ENCODE measurements at regions not wholly inside any gene's neighbourhood (a gene's known extent, or its start where the extent isn't known, plus 50 kb on each side); places are given as distances from the start of the nearest gene placed in this dataset.

- DNase-seq (ENCODE audit: low read depth in 2 of 2) = no peak
Measured at GRCh38 chr18:78330766-78331165, 648.9 kb upstream of the SALL3 start.

- DNase-seq (ENCODE audit: low read depth in 2 of 2) = no peak
Measured at GRCh38 chr18:78352910-78353309, 626.7 kb upstream of the SALL3 start.

GRCh38 chr18:78362198-78362597, 617.4 kb upstream of the SALL3 start:
- DNase-seq (ENCODE audit: low read depth in 2 of 2) = no peak

GRCh38 chr18:78363556-78364387, 615.8 kb upstream of the SALL3 start:
- DNase-seq (ENCODE audit: low read depth in 2 of 2) = no peak

GRCh38 chr18:78364388-78364960, 615.1 kb upstream of the SALL3 start:
- no peak for DNase-seq (ENCODE audit: low read depth in 2 of 2)

GRCh38 chr18:78367996-78368395, 611.6 kb upstream of the SALL3 start:
- DNase-seq (ENCODE audit: low read depth in 2 of 2) = no peak

GRCh38 chr18:78368726-78369125, 610.9 kb upstream of the SALL3 start:
- DNase-seq (ENCODE audit: low read depth in 2 of 2) = no peak

- DNase-seq (ENCODE audit: low read depth in 2 of 2) = no peak
Measured at GRCh38 chr18:78376046-78376445, 603.6 kb upstream of the SALL3 start.

GRCh38 chr18:78378403-78378802, 601.2 kb upstream of the SALL3 start:
- DNase-seq (ENCODE audit: low read depth in 2 of 2) = no peak

GRCh38 chr18:78378983-78379382, 600.6 kb upstream of the SALL3 start:
- DNase-seq (ENCODE audit: low read depth in 2 of 2) = no peak

- DNase-seq (ENCODE audit: low read depth in 2 of 2) = no peak
Measured at GRCh38 chr18:78390348-78390951, 589.2 kb upstream of the SALL3 start.

GRCh38 chr18:78390952-78391348, 588.7 kb upstream of the SALL3 start:
- DNase-seq (ENCODE audit: low read depth in 2 of 2) = no peak

- no peak for DNase-seq (ENCODE audit: low read depth in 2 of 2)
Measured at GRCh38 chr18:78393086-78393862, 586.3 kb upstream of the SALL3 start.

GRCh38 chr18:78396077-78396476, 583.5 kb upstream of the SALL3 start:
- DNase-seq (ENCODE audit: low read depth in 2 of 2) = no peak

GRCh38 chr18:78396756-78397155, 582.9 kb upstream of the SALL3 start:
- DNase-seq (ENCODE audit: low read depth in 2 of 2) = no peak

GRCh38 chr18:78399992-78400503, 579.6 kb upstream of the SALL3 start:
- no peak for DNase-seq (ENCODE audit: low read depth in 2 of 2)

GRCh38 chr18:78402440-78402839, 577.2 kb upstream of the SALL3 start:
- no peak for DNase-seq (ENCODE audit: low read depth in 2 of 2)

- DNase-seq (ENCODE audit: low read depth in 2 of 2) = no peak
Measured at GRCh38 chr18:78402966-78403365, 576.7 kb upstream of the SALL3 start.

GRCh38 chr18:78403371-78403770, 576.2 kb upstream of the SALL3 start:
- no peak for DNase-seq (ENCODE audit: low read depth in 2 of 2)

GRCh38 chr18:78405763-78406162, 573.9 kb upstream of the SALL3 start:
- no peak for DNase-seq (ENCODE audit: low read depth in 2 of 2)

GRCh38 chr18:78406743-78407465, 572.7 kb upstream of the SALL3 start:
- DNase-seq (ENCODE audit: low read depth in 2 of 2) = no peak

Data from stimulated activated CD8-positive, alpha-beta memory T cell treated with anti-CD3 and anti-CD28 coated beads, Interleukin-7, amount 100 ng/mL, for 4 hours (primary cell).